NCI-H510A (cell line): ENCODE measurements at regions not wholly inside any gene's neighbourhood (a gene's known extent, or its start where the extent isn't known, plus 50 kb on each side); places are given as distances from the start of the nearest gene placed in this dataset.

Experiments used
- DNase-seq: peaks from one replicate; lab custom pipeline; 2025; lab: John Stamatoyannopoulos, UW

GRCh38 chr6:40753675-40754448 lies 166.7 kb upstream of the LRFN2 start:
- DNase-seq = no peak

- no peak for DNase-seq
Measured at GRCh38 chr6:40753048-40753447, 165.9 kb upstream of the LRFN2 start.

DNA sequence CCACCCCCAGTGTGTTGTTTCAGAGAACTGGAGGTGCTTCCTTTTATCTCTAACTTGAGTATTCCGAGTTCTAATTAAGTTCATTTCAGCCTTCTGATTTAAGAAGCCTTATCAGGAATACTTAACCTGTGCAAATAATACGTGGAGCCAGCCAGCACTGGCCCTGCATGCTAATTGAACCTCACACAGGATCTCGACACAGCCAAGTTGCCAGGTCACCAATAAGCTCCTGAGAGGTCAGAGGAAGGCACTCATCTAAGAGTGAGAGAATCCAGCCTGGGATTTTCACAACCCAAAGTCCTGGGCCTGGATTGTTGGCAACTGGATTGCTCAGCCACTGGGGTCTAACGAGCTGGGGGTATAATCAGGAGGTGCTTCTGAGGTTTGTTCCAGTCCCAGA lies 157.7 kb upstream of the LRFN2 start:
- no peak for DNase-seq

DNA sequence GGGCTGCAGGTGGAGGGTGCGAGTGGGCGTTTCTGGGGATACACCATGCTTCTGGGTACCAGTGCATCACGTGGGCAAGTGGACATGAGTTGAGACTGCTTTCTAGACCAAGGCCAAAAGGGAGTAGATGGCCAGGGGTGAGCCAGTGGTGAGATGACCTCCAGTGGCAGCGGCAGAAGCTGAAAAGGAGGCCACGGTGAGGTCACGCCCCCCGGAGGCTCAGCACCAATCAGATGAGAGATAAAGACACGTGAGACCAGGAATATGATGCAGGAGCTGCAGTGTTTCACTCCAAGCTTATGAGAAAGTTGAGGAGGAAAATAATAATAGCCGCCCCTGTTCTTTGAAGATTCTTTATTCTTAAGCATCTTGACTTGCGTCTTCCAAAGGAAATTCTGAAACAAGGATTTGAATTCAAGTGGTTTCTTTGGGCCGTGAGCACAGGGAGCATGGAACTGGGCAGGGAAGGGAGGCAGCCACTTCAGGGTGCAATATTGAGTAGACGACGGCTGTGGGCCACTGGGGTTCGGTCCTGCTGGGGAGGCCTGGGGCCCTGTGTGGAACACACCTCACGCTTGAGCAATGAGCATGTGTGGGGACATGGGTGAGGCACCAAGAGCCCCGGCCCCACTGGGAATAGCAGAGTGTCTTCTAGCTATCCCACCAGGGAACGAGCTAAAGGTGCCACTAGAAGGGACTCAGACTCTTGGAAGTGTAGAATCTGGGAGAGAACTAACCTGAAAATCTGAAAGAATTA lies 156.7 kb upstream of the LRFN2 start:
- DNase-seq = no peak

DNA sequence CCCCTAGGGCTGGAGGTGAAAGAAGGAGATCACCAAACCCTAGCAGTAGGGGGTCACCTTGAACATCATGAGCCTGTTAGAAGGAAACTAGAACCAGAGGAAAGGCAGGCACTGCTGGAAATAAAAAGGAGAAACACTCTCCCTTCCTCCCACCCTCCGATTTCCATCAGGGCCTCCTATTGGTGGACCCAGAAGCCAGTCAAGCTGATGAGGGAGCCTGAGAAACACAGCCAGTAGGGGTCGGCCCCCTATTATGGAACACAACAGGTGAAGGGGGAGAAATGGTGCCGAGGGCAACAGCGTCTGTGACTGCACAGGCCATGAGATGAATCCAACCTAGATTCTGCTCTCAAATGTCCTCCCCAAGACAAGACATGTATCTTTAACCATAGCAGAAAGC lies 156.1 kb upstream of the LRFN2 start:
- no peak for DNase-seq

- DNase-seq = no peak
Measured at GRCh38 chr6:40740518-40740917, 153.4 kb upstream of the LRFN2 start.

DNA sequence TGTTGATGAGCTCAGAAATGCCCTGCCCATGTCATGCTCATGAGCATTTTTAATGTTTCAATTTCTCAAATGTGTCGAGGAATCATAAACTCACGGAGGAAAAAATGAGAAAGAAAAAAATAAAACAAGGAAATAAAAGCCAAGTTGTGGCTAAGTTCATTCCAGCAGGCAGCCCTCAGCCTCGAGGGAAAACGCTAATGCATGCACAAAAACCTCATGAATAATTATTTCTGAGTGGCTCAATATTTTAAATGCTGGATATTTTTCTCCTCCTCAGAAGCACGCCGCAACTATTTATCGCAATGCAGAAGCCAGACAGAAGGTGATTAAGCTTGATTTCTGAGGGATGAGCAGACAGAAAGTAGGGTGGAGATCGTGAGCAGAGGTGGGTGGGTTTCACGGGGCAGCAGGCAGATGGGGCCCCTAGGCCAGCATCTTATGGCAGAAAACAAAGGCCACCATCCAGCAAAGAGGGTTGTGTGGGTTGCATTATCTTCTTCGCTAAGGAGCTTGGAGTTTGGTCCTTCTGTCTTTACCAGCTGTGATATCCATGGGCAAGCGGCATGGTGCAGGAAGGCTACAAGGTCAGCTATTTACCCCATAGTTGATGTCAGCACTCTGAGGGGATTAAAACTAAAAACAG lies 151.5 kb upstream of the LRFN2 start:
- no peak for DNase-seq

DNA sequence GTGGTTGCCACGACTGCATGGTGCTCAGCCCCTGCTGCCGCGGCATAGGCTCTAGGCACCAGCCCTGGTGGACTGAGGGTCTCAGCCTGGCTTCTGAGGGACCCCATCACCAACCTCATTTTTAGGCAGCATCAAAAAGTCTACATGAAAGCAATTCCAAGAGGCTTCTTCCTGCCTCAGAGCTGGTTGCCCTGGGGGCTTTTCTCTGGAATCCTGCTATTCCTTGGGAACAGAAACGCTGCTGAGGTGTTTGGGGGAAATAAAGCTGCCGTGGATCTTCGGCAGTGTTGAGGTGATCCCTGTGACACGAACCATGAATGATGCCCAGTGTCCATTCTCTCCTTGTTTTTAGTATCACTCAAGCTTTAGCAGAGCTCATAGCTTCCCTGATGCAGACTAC lies 148.4 kb upstream of the LRFN2 start:
- DNase-seq = no peak

GRCh38 chr6:40735121-40735520 lies 148.0 kb upstream of the LRFN2 start:
- no peak for DNase-seq

- no peak for DNase-seq
Measured at GRCh38 chr6:40734607-40735006, 147.4 kb upstream of the LRFN2 start.

GRCh38 chr6:40733770-40734396 lies 146.7 kb upstream of the LRFN2 start:
- no peak for DNase-seq

DNA sequence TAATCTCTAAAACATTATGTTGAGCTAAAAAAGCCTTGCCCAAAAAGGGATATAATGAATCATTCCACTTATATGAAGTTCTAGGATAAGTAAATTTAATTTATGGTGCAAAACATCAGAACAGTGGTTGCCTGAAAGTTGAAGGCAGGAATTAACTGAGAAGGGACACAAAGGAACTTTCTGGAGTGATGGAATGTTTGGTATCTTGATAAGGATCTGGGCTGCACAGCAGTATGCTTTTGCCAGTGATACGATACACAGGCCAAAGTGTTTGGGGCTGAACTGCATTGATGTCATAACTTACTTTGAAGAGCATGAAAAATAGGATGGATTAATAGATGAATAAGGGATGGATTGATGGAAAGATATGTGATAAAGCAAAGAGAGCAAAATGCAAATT lies 146.1 kb upstream of the LRFN2 start:
- no peak for DNase-seq

- DNase-seq = no peak
Measured at GRCh38 chr6:40732878-40733277, 145.7 kb upstream of the LRFN2 start.

- DNase-seq = no peak
Measured at GRCh38 chr6:40728643-40729042, 141.5 kb upstream of the LRFN2 start.

GRCh38 chr6:40727271-40727670 lies 140.1 kb upstream of the LRFN2 start:
- DNase-seq = no peak

GRCh38 chr6:40726853-40727252 lies 139.7 kb upstream of the LRFN2 start:
- DNase-seq = no peak

GRCh38 chr6:40725390-40725789 lies 138.2 kb upstream of the LRFN2 start:
- no peak for DNase-seq

DNA sequence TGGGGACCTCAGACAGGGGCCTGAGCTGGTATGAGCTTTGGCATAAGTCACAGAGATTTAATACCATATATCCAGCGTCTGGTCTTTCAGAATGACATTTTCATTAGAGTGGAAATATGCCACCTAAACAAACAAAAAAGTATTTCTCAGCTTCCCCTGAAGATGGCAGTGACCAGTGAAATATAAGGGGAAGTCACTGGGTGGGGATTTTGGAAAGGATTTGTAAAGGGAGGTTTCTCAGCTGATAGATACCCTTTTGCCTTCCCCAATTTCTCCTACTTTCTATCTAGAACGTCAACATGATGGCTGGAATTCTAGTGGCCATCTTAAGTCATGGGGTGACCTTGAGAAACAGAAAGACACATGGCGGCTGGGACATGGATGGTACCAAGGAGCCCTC lies 137.7 kb upstream of the LRFN2 start:
- no peak for DNase-seq

- no peak for DNase-seq
Measured at GRCh38 chr6:40723967-40724366, 136.8 kb upstream of the LRFN2 start.

DNA sequence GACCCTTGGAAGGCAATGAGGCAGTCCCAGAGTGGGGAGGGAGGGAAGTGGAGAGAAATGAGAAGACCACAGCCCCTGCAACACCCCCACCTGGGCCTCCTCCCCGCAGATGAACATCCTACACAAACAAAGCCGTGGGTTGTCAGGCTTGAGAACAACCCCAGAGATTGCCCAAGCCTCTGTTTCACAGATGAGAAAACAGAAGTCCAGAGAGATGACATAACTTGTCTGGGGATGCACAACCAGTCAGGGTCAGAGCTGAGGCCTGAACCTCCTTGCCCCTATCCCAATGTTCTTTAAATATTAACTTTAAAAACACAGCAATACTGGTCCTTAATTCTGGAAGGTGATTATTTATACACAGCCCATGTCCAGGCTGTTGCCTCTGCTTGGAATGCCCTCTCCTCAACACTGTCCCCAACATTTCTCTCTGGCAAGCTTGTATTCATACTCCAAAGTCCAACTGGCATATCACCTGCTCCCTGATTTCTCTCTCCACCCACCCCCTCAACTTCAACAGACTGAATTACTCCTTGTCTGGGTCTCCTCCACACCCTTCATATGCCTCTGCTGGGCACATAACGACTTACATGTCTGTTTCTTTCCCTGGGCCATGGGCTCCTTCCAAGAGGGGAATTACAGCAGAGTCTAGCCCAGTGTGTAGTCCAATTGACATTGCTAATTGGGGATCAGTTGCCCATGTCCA lies 135.5 kb upstream of the LRFN2 start:
- no peak for DNase-seq

GRCh38 chr6:40722091-40722490 lies 134.9 kb upstream of the LRFN2 start:
- no peak for DNase-seq
